ENCODE measurements at regions not wholly inside any gene's neighbourhood (a gene's known extent, or its start where the extent isn't known, plus 50 kb on each side); places are given as distances from the start of the nearest gene placed in this dataset.

- Histone ChIP-seq H3K27me3 (ENCODE audit: low read depth, low read length) (no peaks in the 10 kb centered on the region), H4K20me1 (ENCODE audit: insufficient read depth, low read length) (no peaks in the 10 kb centered on the region), H3K4me3 (ENCODE audit: low read length) (no peak overlapping the region), H3K27ac (ENCODE audit: low read length) (no peak overlapping the region), H3K36me3 (replicated peaks; ENCODE audit: low read depth, low read length) (no peaks in the 10 kb centered on the region), H3K4me2 (ENCODE audit: low read length) (no peak overlapping the region), H3K79me2 (ENCODE audit: low read length) (no peaks in the 10 kb centered on the region), H3K4me1 (ENCODE audit: low read length) (no peaks in the 10 kb centered on the region), H3K9ac (ENCODE audit: low read length) (no peak overlapping the region), H3K9me3 (ENCODE audit: insufficient read depth, low read length) (no peaks in the 10 kb centered on the region), H2AFZ (ENCODE audit: low read depth, low read length) (no peak overlapping the region)
- TF ChIP-seq CTCF (IDR thresholded peaks at IDR 0.05; ENCODE audit: low read depth, low read length) (no peak), EZH2phosphoT487 (IDR thresholded peaks at IDR 0.05; ENCODE audit: low read depth) (no peak)
Observed at GRCh38 chr10:21134645-21135022, 237.5 kb upstream of the NEBL start.

- no peaks in the 10 kb centered on the region for H3K27me3 ChIP-seq (ENCODE audit: low read depth, low read length)
- H3K27ac ChIP-seq (ENCODE audit: low read length): no peak overlapping the region
Observed at GRCh38 chr10:21130683-21131442, 233.8 kb upstream of the NEBL start.

GRCh38 chr10:21130108-21130507, 233.0 kb upstream of the NEBL start:
- no peak for TF ChIP-seq EZH2phosphoT487 (IDR thresholded peaks at IDR 0.05; ENCODE audit: low read depth)
- TF ChIP-seq CTCF (IDR thresholded peaks at IDR 0.05; ENCODE audit: low read depth, low read length): no peak
- no peak overlapping the region for H3K9ac ChIP-seq (ENCODE audit: low read length)
- no peaks in the 10 kb centered on the region for H3K9me3 ChIP-seq (ENCODE audit: insufficient read depth, low read length)
- H2AFZ ChIP-seq (ENCODE audit: low read depth, low read length): no peak overlapping the region
- H4K20me1 ChIP-seq (ENCODE audit: insufficient read depth, low read length): no peaks in the 10 kb centered on the region
- no peaks in the 10 kb centered on the region for H3K27me3 ChIP-seq (ENCODE audit: low read depth, low read length)
- no peaks in the 10 kb centered on the region for H3K4me1 ChIP-seq (ENCODE audit: low read length)
- no peaks in the 10 kb centered on the region for H3K36me3 ChIP-seq (replicated peaks; ENCODE audit: low read depth, low read length)
- no peaks in the 10 kb centered on the region for H3K79me2 ChIP-seq (ENCODE audit: low read length)
- no peak overlapping the region for H3K4me2 ChIP-seq (ENCODE audit: low read length)
- H3K4me3 ChIP-seq (ENCODE audit: low read length): no peak overlapping the region
- H3K27ac ChIP-seq (ENCODE audit: low read length): no peak overlapping the region

More at GRCh38 chr10:21130683-21131442, 233.8 kb upstream of the NEBL start:
- no peaks in the 10 kb centered on the region for H4K20me1 ChIP-seq (ENCODE audit: insufficient read depth, low read length)
- no peaks in the 10 kb centered on the region for H3K4me1 ChIP-seq (ENCODE audit: low read length)
- H3K4me3 ChIP-seq (ENCODE audit: low read length): no peak overlapping the region
- no peaks in the 10 kb centered on the region for H3K79me2 ChIP-seq (ENCODE audit: low read length)
- H2AFZ ChIP-seq (ENCODE audit: low read depth, low read length): no peak overlapping the region
- no peak overlapping the region for H3K4me2 ChIP-seq (ENCODE audit: low read length)
- no peaks in the 10 kb centered on the region for H3K9me3 ChIP-seq (ENCODE audit: insufficient read depth, low read length)
- no peak overlapping the region for H3K9ac ChIP-seq (ENCODE audit: low read length)
- no peak for TF ChIP-seq EZH2phosphoT487 (IDR thresholded peaks at IDR 0.05; ENCODE audit: low read depth)
- no peak for TF ChIP-seq CTCF (IDR thresholded peaks at IDR 0.05; ENCODE audit: low read depth, low read length)
- H3K36me3 ChIP-seq (replicated peaks; ENCODE audit: low read depth, low read length): no peaks in the 10 kb centered on the region

DNA sequence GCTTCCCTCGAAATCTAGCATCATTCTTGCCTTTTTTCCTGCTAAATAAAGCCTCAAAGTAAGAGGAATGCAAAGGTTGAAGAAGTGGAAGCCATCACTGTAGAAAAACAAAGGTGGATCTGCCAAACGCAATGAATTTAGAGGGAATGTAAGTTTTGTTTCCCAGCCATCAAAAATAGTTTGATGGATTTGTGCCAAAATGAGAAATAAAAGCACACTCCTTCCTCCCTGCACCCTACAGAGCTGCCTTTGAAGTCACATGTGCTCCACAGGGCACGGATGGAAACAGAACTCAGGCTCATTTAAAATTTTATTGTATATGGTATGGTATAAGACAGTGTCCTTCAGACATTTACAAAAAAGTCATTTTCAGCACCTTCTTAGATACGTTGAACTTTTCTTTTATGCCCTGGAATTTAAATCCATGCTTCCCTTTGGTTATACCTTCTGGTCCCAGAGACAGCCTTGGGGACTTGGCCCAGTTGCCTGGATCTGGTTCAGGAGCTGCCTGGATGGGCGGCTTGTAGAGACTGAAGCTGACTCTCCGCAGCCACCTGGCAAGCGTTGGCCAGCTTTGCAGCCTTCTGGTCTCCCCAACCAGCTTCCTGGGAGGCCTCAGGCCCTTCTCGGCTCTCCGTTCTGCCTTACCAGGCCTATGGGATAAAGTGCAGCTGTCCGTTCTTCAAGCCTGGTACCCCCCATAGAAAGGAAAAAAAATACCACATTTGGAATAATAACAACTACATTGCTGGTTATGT, 228.5 kb upstream of the NEBL start:
- no peak for TF ChIP-seq CTCF (IDR thresholded peaks at IDR 0.05; ENCODE audit: low read depth, low read length)
- TF ChIP-seq EZH2phosphoT487 (IDR thresholded peaks at IDR 0.05; ENCODE audit: low read depth): no peak

More for the DNA sequence above, 228.5 kb upstream of the NEBL start:
- no peaks in the 10 kb centered on the region for H3K36me3 ChIP-seq (replicated peaks; ENCODE audit: low read depth, low read length)
- H3K27ac ChIP-seq (ENCODE audit: low read length): no peak overlapping the region
- no peaks in the 10 kb centered on the region for H3K79me2 ChIP-seq (ENCODE audit: low read length)
- no peaks in the 10 kb centered on the region for H4K20me1 ChIP-seq (ENCODE audit: insufficient read depth, low read length)
- H3K27me3 ChIP-seq (ENCODE audit: low read depth, low read length): no peaks in the 10 kb centered on the region
- no peaks in the 10 kb centered on the region for H3K4me1 ChIP-seq (ENCODE audit: low read length)
- H3K9me3 ChIP-seq (ENCODE audit: insufficient read depth, low read length): no peaks in the 10 kb centered on the region
- H3K4me3 ChIP-seq (ENCODE audit: low read length): no peak overlapping the region
- H3K4me2 ChIP-seq (ENCODE audit: low read length): no peak overlapping the region
- H2AFZ ChIP-seq (ENCODE audit: low read depth, low read length): no peak overlapping the region
- no peak overlapping the region for H3K9ac ChIP-seq (ENCODE audit: low read length)

All from OCI-LY3 (cell line).